ENCODE measurements at regions not wholly inside any gene's neighbourhood (a gene's known extent, or its start where the extent isn't known, plus 50 kb on each side); places are given as distances from the start of the nearest gene placed in this dataset.

GRCh38 chr1:228867951-228868730, 132.9 kb downstream of the RHOU start:
- Mint-ChIP-seq H3K9me3 (no peaks in the 10 kb centered on the region), H3K27me3 (no peaks in the 10 kb centered on the region), H3K36me3 (no peaks in the 10 kb centered on the region), H3K4me3 (no peak overlapping the region), H3K4me1 (peaks cover 24% of the 10 kb centered on the region), H3K27ac (peak overlapping the region; percentile 48)

- H3K9me3 Mint-ChIP-seq = no peaks in the 10 kb centered on the region
- peaks cover 19% of the 10 kb centered on the region for H3K4me1 Mint-ChIP-seq
- no peaks in the 10 kb centered on the region for H3K36me3 Mint-ChIP-seq
- H3K4me3 Mint-ChIP-seq = no peak overlapping the region
- H3K27me3 Mint-ChIP-seq = no peaks in the 10 kb centered on the region
- no peak overlapping the region for H3K27ac Mint-ChIP-seq
Observed at GRCh38 chr1:228868731-228869024, 133.4 kb downstream of the RHOU start.

- H3K4me3 Mint-ChIP-seq = no peak overlapping the region
- H3K36me3 Mint-ChIP-seq = no peaks in the 10 kb centered on the region
- H3K4me1 Mint-ChIP-seq = peaks cover 12% of the 10 kb centered on the region
- H3K9me3 Mint-ChIP-seq = no peaks in the 10 kb centered on the region
- H3K27me3 Mint-ChIP-seq = no peaks in the 10 kb centered on the region
- no peak overlapping the region for H3K27ac Mint-ChIP-seq
Observed at GRCh38 chr1:228869312-228869824, 134.1 kb downstream of the RHOU start.

GRCh38 chr1:228870041-228870713, 134.9 kb downstream of the RHOU start:
- Mint-ChIP-seq H3K27ac (no peak overlapping the region), H3K4me1 (peaks cover 9% of the 10 kb centered on the region), H3K4me3 (no peak overlapping the region), H3K36me3 (no peaks in the 10 kb centered on the region), H3K27me3 (no peaks in the 10 kb centered on the region), H3K9me3 (no peaks in the 10 kb centered on the region)

- Mint-ChIP-seq H3K9me3 (no peaks in the 10 kb centered on the region), H3K4me1 (peaks cover 3% of the 10 kb centered on the region), H3K36me3 (no peaks in the 10 kb centered on the region), H3K27me3 (no peaks in the 10 kb centered on the region), H3K27ac (no peak overlapping the region), H3K4me3 (no peak overlapping the region)
Observed at GRCh38 chr1:228871314-228872061, 136.2 kb downstream of the RHOU start.

GRCh38 chr1:228872080-228872479, 136.8 kb downstream of the RHOU start:
- H3K27me3 Mint-ChIP-seq = no peaks in the 10 kb centered on the region
- H3K4me1 Mint-ChIP-seq = no peaks in the 10 kb centered on the region
- H3K4me3 Mint-ChIP-seq = no peak overlapping the region
- H3K27ac Mint-ChIP-seq = no peak overlapping the region
- H3K9me3 Mint-ChIP-seq = no peaks in the 10 kb centered on the region
- H3K36me3 Mint-ChIP-seq = no peaks in the 10 kb centered on the region

GRCh38 chr1:228873709-228874108, 138.4 kb downstream of the RHOU start:
- Mint-ChIP-seq H3K36me3 (no peaks in the 10 kb centered on the region), H3K27me3 (no peaks in the 10 kb centered on the region), H3K4me3 (no peak overlapping the region), H3K27ac (no peak overlapping the region), H3K9me3 (no peaks in the 10 kb centered on the region), H3K4me1 (no peaks in the 10 kb centered on the region)

- Mint-ChIP-seq H3K27me3 (no peaks in the 10 kb centered on the region), H3K4me1 (no peaks in the 10 kb centered on the region), H3K4me3 (no peak overlapping the region), H3K27ac (no peak overlapping the region), H3K36me3 (no peaks in the 10 kb centered on the region), H3K9me3 (no peaks in the 10 kb centered on the region)
Observed at GRCh38 chr1:228875741-228876140, 140.5 kb downstream of the RHOU start.

GRCh38 chr1:228876187-228876586, 140.9 kb downstream of the RHOU start:
- Mint-ChIP-seq H3K27me3 (no peaks in the 10 kb centered on the region), H3K9me3 (no peaks in the 10 kb centered on the region), H3K27ac (no peak overlapping the region), H3K36me3 (no peaks in the 10 kb centered on the region), H3K4me1 (no peaks in the 10 kb centered on the region), H3K4me3 (no peak overlapping the region)

- Mint-ChIP-seq H3K4me3 (no peak overlapping the region), H3K27ac (no peak overlapping the region), H3K36me3 (no peaks in the 10 kb centered on the region), H3K27me3 (no peaks in the 10 kb centered on the region), H3K9me3 (no peaks in the 10 kb centered on the region), H3K4me1 (no peaks in the 10 kb centered on the region)
Observed at GRCh38 chr1:228879164-228879563, 143.9 kb downstream of the RHOU start.

GRCh38 chr1:228882041-228882770, 146.9 kb downstream of the RHOU start:
- no peaks in the 10 kb centered on the region for H3K4me1 Mint-ChIP-seq
- H3K4me3 Mint-ChIP-seq = no peak overlapping the region
- no peaks in the 10 kb centered on the region for H3K9me3 Mint-ChIP-seq
- no peaks in the 10 kb centered on the region for H3K27me3 Mint-ChIP-seq
- H3K27ac Mint-ChIP-seq = no peak overlapping the region
- H3K36me3 Mint-ChIP-seq = no peaks in the 10 kb centered on the region

- no peak overlapping the region for H3K27ac Mint-ChIP-seq
- no peaks in the 10 kb centered on the region for H3K36me3 Mint-ChIP-seq
- H3K4me1 Mint-ChIP-seq = no peaks in the 10 kb centered on the region
- H3K27me3 Mint-ChIP-seq = no peaks in the 10 kb centered on the region
- H3K4me3 Mint-ChIP-seq = no peak overlapping the region
- H3K9me3 Mint-ChIP-seq = no peaks in the 10 kb centered on the region
Observed at GRCh38 chr1:228882771-228883450, 147.6 kb downstream of the RHOU start.

- no peak overlapping the region for H3K4me3 Mint-ChIP-seq
- H3K4me1 Mint-ChIP-seq = no peaks in the 10 kb centered on the region
- no peak overlapping the region for H3K27ac Mint-ChIP-seq
- no peaks in the 10 kb centered on the region for H3K36me3 Mint-ChIP-seq
- no peaks in the 10 kb centered on the region for H3K9me3 Mint-ChIP-seq
- no peaks in the 10 kb centered on the region for H3K27me3 Mint-ChIP-seq
Observed at GRCh38 chr1:228883535-228883934, 148.3 kb downstream of the RHOU start.

- Mint-ChIP-seq H3K36me3 (no peaks in the 10 kb centered on the region), H3K4me3 (no peak overlapping the region), H3K9me3 (no peaks in the 10 kb centered on the region), H3K4me1 (peaks cover under 1% of the 10 kb centered on the region), H3K27me3 (no peaks in the 10 kb centered on the region), H3K27ac (no peak overlapping the region)
Observed at GRCh38 chr1:228884196-228884595, 148.9 kb downstream of the RHOU start.
